ENCODE measurements at regions not wholly inside any gene's neighbourhood (a gene's known extent, or its start where the extent isn't known, plus 50 kb on each side); places are given as distances from the start of the nearest gene placed in this dataset.
"Not testable (repeated sequence)": the region's sequence is repeated elsewhere in the genome, so short reads cannot be mapped to it uniquely, and the experiment has no call there.

DNA sequence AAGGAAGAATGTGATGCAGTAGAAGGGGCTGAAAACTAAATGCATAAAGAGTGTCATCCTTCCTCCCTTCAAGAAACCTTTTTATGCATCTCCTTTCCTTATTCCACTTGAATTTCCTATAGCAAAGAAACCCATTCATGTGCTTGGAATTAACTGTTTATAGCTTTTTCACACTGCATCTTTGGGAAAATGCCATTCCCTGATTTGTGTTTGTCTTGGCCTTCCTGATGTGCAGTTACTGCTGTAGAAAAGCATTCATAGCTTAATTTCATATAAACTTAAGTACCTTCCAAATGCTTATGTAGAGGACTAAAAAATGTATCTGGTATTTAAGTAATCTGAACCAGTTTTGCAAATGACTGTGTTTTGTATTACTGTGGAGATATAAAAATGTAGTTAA is 61.8 kb downstream of the SDR9C7 start:
- peak; percentile 30 for DNase-seq

DNA sequence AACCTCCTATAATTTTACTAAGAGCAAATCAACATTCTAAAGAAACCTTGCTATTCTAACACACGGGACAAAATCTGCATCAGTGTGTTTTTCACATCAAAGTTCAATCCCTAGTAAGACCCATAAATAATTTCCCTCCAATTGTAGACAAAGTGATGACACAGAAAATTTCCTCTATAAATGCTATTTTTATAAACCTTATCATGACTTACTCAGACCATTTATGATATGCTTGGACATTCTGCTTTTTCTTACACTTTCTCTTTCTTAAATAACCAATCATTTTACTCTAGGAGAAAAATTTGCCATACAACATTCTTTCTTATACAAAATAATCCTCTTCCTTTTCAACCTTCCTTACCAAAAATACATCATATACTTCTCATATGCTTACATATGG is 67.0 kb downstream of the SDR9C7 start:
- no peak for DNase-seq

DNA sequence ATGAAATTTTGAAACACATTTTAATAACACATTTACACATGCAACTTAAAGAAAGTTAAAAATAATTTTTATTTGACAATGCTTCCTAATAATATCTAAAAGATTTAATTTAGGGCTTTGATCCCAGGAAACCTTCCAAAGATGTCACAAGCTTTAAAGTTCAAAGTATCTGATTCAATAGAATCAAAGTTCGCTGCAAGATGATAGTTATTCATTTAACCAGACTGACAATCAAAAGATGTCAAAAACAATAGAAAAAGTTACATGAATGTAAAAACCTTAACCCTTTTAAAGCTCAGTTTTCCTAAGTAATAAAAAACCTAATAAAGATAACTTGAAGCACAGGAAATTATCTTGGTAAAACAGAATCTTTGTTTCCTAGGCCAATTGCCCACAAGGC is 67.7 kb downstream of the SDR9C7 start:
- DNase-seq: no peak

DNA sequence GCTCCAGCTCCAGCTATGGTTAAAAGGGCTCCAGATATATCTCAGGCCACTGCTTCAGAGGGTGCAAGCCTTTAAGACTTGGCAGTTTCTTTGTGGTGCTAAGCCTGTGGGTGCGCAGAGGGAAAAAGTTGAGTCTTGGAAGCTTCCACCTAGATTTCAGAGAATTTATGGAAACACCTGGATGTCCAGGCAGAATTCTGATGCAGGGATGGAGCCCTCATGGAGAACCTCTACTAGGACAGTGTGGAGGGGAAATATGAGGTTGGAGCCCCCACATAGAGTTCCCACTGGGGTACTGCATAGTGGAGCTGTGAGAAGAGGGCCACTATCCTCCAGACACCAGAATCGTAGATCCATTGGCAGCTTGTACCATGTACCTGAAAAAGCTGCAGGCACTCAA is 69.9 kb downstream of the SDR9C7 start:
- DNase-seq: no peak

DNA sequence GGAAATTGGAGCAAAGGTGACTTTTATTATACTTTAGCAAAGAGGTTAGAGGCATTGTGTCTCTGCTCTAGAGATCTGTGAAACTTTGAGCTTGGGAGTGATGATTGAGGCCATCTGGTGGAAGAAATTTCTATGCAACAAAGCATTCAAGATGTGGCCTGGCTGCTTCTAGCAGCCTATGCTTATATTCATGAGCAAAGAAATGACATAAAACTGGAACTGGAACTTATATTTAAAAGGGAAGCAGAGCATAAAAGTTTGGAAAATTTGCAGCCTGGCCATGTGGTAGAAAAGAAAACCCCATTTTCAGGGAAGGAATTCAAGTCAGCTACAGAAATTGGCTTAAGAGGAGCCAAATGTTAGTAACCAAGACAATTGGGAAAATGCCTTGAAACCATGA is 70.4 kb downstream of the SDR9C7 start:
- DNase-seq: no peak

DNA sequence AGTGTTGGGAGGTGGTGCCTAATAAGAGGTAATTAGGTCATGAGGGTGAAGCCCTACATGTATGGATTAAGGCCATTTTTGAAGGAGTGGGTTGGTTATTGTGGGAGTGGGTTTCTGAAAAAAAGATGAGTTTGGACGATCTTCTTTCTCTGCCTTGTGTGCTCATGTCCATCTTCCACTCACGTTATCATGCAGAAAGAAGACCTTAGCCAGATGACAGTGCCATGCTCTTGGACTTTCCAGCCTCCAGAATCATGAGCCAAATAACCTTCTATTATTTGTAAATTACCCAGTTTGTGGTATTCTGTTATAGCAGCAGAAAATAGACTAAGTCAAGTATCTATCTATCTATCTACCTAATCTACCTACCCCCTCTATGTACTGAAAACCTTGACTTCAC is 71.9 kb downstream of the SDR9C7 start:
- DNase-seq: no peak

GRCh38 chr12:56853392-56853978 is 80.7 kb downstream of the SDR9C7 start:
- DNase-seq: not testable (repeated sequence)

GRCh38 chr12:56851462-56851861 is 82.7 kb downstream of the SDR9C7 start:
- no peak for DNase-seq

- DNase-seq: no peak
Observed at GRCh38 chr12:56840922-56841321, 77.8 kb downstream of the HSD17B6 start.

DNA sequence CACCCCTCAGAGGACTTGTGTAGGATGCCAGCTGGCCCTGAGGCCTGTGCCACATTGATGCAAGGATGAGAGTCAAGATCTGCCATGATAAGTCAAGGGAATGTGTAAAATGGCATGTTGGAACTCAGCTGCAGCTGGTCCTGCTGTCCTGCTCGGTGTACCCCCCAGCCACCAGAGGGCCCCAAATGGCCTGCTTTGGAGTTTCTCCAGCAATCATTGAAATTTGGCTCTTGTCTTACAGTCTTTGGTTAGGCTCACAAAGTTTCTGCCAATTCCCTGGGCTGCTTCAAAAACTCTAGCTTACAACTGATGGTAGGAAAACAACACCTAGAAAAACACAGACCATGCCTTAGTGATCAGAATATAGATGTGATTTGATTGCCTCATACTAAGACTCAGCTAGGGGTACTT is 76.8 kb downstream of the HSD17B6 start:
- DNase-seq: no peak

- DNase-seq: no peak
Observed at GRCh38 chr12:56839489-56839848, 76.3 kb downstream of the HSD17B6 start.

DNA sequence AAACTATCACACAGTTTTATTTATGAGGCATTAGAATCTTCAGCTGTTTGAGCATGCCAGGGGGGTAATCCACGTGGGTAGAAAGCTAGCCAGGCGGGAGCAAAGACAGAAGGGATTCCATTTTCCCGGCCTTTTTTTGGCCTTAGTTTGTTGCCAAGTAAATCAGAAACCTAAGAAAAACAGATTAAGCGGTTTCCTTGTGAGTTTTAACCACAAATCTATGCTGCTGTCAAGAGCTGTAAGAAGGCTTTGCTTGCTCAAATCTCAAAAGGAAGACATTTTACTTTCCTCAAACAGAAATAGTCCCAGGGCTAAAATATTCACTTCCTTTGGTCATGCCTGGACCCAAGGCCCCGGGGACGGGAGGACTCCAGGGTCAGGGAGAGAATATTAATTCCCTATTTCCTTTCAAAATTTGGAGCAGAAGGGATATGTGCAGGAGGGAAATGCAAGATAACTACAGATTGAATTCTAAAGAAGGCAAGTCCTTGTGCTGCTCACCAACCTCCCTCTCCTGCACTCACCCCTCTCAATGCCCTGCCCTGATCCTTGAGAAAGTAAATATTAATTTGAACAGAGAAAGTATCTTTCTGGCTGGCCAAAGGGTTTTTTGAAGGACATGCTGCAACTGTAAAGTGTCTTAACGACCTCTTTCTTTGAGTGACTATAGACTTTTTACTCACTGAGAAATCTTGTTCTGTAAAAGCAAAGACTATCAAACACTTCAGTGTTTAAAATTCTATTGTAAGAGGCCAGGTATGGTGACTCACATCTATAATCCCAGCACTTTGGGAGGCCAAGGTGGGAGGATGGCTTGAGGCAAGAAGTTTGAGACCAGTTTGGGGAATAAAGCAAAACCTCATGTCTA is 75.7 kb downstream of the HSD17B6 start:
- DNase-seq: no peak

All from fibroblast of skin of back (primary cell).